ENCODE measurements at regions not wholly inside any gene's neighbourhood (a gene's known extent, or its start where the extent isn't known, plus 50 kb on each side); places are given as distances from the start of the nearest gene placed in this dataset.

- TF ChIP-seq CTCF (IDR thresholded peaks at IDR 0.05), result no peak
- TF ChIP-seq EP300 (IDR thresholded peaks at IDR 0.05; ENCODE audit: low read depth), result no peak
- no peak for TF ChIP-seq POLR2A (IDR thresholded peaks at IDR 0.05)
These were observed 256.5 kb upstream of the FAT1 start for GRCh38 chr4:186979961-186980745.

Measured in transverse colon (tissue), 3 donors.